Endothelial cell of umbilical vein (primary cell): ENCODE measurements at regions not wholly inside any gene's neighbourhood (a gene's known extent, or its start where the extent isn't known, plus 50 kb on each side); places are given as distances from the start of the nearest gene placed in this dataset.

Source experiments
- CTCF ChIP-seq, 2 donors: IDR thresholded peaks; 1 replicate in 1 of 2; 2 replicates in 1 of 2; pipeline ENCODE4 v1.5.1; 2011; ENCODE audit warnings: low read length in 2 of 2, mild to moderate bottlenecking in 2 of 2, moderate library complexity in 2 of 2, control low read depth in 1 of 2, inconsistent platforms in 1 of 2, low read depth in 1 of 2; ENCODE audit not compliant: insufficient read depth in 1 of 2; ENCODE audit errors: extremely low read depth in 1 of 2
- MAX ChIP-seq: IDR thresholded peaks from 2 replicates; pipeline ENCODE4 v1.6.1; 2011; ENCODE audit not compliant: insufficient read depth, insufficient read length
- MYC ChIP-seq: IDR thresholded peaks from one replicate; pipeline ENCODE4 v1.6.1; 2011; ENCODE audit warnings: mild to moderate bottlenecking, low read depth, low read length

- TF ChIP-seq CTCF (IDR thresholded peaks at IDR 0.05; ENCODE audit: extremely low read depth in 1 of 2, insufficient read depth in 1 of 2, low read depth in 1 of 2, low read length in 2 of 2) (no peak), MAX (no peak), MYC (no peak)
These were observed 393.5 kb upstream of the ADGRL2 start for GRCh38 chr1:81407000-81407821.
